T-helper 1 cell treated with Interleukin-12 subunit alpha and Interleukin-12 subunit beta and Interleukin-4 antibody, amounts not matched to agents 30 ng/mL and 1 ng/mL, for 36 hours (primary cell): ENCODE measurements at regions not wholly inside any gene's neighbourhood (a gene's known extent, or its start where the extent isn't known, plus 50 kb on each side); places are given as distances from the start of the nearest gene placed in this dataset.

Experiments used
- intact Hi-C: fragments of 100-400 bp; cut with micrococcal nuclease; formaldehyde crosslinking; loops from one replicate; pipeline ENCODE4 v1.15.1; 2024

DNA sequence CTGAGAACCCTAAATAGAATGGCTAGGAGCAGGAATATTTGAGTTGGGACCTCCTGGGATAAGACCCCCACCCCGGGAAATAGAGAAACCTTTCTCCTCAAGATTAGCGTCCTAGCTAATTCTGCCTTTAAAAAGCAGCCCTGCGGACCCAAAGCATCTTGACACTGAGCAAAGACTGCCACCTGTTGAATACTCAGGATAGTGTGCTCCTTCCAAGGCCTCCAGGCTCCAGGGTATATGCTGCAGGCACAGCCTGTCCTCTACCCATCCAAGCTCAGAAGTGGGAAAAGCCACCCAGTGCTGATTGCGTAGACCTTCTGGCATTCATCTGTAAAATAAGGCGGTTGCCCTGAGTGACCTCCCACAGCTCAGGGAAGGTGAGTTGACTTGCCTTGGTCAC lies 456.2 kb upstream of the DYNLRB2 start:
- intact Hi-C loops = loop anchor here (1.0 to 10.0 kb wide), 6 partner anchors 482 to 1581 kb away; no protein-coding TSS in a partner anchor

DNA sequence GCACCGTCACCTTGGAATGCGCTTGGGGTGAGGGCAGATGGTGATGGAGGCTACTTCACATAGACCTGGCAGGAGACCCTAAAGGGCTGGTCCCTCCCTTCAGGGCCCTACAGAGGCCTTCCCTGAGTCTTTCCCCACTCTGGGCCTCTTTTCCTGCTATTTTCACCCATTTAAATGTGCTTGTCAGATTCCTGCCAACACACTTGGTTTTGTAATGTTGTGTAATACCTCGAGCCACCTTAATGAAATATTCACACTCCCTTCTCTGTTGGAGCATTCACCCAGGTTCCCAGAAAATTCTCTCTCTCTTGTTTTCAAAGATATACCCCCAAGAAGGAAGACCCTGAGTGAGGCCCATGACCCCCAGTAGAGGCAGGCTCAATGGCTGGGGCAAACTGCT lies 456.6 kb upstream of the DYNLRB2 start:
- intact Hi-C loops = loop anchor here (1.0 to 10.0 kb wide), 6 partner anchors 482 to 1581 kb away; no protein-coding TSS in a partner anchor

DNA sequence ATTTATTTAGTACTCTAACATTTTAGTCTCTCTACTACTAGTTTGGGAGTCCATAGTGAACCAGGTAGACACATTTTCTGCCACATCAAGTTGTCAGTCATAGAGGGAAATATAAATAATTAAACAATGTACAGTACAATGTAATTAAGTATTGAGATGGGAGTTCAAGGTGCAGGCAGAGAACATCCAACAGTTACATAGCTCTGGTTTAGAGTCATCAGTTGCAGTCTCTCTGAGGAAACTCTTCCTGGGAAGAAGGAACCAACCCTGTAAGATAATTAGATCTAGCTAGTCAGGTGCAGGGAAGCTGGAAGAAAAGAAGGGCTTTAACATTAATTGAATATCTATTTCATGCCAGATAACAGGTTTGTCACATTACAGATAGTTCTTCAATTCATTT lies 457.9 kb upstream of the DYNLRB2 start:
- intact Hi-C loops = loop anchor here (10.0 kb wide), 3 partner anchors 668 to 1038 kb away; no protein-coding TSS in a partner anchor

DNA sequence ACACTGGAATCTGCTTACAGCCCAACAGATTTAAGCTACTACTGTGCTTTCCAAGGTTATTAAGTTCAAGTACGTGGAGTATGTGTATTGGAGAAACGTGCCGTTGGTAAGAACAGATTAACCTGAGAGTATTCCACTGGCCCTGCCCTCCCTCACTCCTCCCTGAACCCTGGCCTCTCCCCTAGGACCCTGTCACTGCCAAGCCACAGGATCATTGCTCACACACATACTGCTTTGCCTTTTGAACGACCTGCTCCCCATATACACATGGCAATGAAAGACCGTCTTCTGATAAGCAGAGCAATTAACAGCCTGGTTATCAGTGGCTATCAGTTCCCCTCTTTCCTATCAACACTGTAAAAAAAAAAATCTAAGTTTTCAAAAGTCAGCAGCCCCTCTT lies 458.9 kb upstream of the DYNLRB2 start:
- intact Hi-C loops = loop anchor here (10.0 kb wide), 3 partner anchors 667 to 1037 kb away; no protein-coding TSS in a partner anchor

DNA sequence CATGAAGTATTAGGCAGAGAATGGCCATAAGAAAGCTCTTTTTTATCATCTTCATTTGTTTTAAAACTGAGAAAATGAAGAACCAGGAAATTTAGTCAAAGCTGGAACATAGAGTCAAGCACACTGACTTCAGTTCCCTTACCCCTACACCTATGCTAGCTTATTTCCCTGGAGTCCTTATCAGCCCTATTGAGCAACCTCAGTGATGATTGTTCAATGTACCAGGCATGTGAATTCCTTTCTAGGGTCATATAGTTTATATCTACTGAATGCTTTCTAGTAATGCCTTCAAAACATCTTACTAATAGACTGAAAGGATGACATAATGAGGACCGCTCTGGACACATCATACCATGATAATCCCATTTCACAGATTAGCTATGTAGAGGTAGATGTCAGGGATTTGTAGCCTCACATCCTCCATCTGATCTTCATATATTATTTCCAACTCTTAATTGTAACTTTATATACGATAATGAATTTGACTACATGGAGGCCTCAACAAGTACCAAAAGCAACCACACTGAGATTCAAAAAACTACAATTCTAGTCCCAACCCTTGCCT lies 460.4 kb upstream of the DYNLRB2 start:
- intact Hi-C loops = loop anchor here (10.0 kb wide), 3 partner anchors 666 to 1036 kb away; no protein-coding TSS in a partner anchor

DNA sequence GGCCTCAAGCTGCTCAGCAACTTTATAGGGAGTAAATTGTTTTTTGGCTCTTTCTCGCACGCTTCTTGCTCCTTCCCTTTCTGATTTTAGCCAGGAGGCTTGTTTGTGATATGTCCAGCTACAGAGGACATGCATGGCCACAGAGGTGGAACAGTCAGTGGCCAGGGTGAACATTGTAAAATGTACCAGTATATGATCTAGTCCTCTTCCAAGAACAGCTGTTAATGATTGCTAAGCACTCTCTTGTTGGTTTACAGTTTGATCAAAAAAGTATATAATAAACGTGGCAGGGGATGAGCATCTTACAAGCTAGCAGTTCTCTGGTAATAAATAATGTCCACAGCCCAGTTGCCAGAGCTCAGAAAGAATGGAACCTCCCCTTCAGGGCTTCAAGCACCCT lies 461.7 kb upstream of the DYNLRB2 start:
- intact Hi-C loops = no loop called here

DNA sequence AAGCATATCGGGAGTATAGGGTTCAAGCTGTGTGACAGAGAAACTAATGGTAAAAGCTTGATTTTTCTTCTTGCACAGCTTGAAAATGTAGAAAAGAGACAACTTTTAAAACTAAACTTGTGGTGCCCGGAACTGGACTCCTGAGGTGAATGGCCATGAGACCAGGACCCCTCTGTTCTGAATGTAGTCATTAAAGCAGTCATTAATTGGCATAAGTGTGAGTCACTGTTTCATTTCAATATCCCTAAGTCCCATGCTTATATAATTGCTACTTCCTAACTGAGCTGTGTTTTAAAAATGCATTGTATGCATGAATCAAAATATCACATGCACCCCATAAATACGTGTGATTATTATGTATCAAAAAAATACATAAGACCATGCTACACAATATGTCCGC lies 463.1 kb upstream of the DYNLRB2 start:
- intact Hi-C loops = no loop called here

DNA sequence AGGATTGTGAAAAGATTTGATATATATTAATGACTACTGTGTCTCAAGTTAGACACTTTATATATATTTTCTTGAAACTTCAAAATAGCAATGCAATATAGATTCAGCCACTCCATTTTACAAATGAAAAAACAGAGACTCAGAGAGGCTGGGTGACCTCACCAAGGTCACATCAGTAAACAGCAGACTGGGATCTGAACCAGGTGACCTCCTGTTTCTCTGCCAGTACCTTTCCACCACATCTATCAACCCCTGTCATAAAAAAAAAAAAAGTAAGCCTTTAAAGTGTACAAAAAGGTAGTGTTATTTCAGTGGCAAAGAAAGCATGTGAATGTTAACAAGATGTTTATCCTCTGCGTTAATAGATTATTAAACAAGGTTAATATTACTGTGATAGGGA lies 466.5 kb upstream of the DYNLRB2 start:
- intact Hi-C loops = no loop called here

DNA sequence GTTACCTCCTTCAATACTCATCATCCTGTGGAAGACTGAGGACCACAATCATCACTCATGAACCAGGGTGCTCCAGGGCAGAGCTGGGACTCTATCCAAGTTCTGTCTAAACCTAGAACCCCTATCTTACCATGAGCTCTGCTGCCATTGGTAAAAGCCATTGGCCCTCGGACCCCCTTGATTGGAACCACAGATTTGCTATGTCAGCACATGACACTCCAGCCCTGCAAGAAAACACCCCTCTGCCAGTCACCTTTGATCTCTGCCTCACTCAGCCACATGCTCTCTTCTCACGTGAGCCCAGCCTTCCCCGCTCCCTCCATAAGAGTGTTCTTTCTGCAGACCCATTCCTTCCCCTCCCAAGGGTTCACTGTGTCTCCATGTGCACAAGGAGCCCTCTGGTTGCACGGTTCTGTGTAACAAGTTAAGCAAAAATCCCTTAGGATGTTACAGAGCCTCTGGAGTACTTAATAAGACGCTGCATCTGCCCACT lies 468.8 kb upstream of the DYNLRB2 start:
- intact Hi-C loops = no loop called here

DNA sequence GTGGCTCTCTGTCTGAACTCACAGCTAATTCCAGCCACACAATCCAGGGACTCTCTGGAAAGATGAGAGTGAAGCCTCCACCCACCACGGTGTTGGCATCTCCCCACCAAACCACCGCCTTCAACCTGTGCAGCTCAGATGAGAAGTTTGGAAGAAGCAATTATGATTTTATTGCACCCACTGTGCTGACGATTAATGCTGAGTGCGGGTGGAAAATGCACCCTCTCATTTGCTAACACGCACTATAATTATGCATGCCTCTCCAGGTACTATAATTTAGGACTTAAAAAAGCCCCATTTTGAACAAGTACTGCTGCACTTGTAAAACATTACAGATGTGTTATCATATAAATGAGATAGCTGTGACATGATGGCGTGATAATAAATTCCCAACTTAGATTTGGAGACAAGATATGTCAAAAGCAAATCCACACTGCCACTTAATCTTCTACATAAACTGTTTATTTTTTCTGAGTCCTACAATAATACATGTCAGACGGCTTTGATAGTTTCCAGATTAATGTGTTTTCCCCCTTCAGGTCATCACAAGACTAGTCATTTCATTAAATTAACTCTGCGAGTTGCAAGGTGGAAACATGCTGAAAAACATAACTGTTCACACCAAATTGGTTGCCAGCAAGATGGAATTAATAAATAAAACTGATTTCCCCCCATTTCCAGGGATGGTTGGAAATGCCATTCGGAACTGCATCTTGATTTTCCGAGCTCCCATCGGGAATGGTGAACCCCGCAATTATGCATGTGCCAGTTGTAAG lies 466.5 kb upstream of the MAF start:
- intact Hi-C loops = no loop called here

DNA sequence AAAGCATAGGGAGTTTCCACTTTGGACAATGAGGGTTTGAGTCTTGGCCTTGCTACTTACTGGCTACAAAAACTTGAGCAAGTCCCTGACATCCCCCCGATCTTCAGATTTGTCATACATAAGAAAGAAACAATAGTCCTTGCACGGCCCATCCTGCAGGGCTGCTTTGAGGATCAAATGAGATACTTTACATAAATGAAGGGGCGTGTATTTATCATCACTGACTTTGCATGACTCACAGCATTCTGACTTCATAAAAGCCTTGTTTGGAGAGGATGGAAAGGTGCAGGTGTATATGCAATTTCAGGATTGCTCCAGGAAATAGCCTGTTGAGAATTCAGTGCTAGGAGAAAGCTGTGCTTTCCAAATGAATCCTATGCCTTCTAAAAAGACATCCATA lies 465.0 kb upstream of the MAF start:
- intact Hi-C loops = no loop called here

DNA sequence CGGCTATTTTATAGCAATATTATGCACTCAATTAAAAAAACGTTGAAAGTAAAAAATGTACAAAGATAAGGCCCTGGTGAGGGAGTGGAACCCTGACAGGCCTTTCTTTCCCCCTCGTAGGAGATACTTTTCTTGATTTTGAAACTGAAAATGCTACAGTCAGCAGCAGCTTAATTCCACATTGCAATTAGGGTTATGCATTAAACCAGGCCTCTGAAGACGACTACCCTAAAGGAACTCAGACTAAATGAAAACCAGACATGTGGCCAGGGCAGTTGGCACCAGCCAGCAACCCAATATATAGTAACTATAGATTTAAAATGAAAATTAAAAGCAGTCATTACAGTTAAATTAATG lies 463.2 kb upstream of the MAF start:
- intact Hi-C loops = no loop called here

DNA sequence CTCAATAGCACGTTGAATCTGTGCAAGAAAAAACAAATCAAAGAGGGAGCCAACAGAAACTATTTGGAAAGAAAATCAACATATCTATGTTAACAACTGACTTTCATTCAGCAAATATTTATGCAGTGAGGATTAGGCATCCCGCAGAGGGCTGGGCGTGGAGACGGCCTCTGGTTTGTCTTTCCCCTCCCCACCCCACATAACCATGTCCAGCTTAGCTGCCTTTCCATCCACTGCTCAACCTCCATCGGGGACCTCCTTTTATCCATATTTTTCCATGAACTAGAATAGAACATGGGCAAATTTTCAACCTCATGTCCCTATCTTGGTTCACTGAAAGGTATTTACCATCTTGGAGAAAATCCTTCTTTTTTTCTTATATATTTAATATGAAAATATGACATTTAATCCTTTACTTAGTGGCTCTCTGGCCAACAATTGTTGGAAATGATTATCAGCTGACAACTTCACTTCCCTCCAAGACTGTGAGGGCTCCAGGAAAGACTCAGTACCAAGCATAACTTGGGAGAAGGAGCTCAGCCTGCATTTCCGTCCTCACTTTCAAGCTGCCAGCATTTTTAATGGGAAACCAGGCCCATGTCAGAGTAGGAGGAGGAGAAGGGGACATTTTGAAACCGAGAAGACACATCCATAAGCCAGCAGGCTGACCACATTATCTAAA lies 462.6 kb upstream of the MAF start:
- intact Hi-C loops = no loop called here

DNA sequence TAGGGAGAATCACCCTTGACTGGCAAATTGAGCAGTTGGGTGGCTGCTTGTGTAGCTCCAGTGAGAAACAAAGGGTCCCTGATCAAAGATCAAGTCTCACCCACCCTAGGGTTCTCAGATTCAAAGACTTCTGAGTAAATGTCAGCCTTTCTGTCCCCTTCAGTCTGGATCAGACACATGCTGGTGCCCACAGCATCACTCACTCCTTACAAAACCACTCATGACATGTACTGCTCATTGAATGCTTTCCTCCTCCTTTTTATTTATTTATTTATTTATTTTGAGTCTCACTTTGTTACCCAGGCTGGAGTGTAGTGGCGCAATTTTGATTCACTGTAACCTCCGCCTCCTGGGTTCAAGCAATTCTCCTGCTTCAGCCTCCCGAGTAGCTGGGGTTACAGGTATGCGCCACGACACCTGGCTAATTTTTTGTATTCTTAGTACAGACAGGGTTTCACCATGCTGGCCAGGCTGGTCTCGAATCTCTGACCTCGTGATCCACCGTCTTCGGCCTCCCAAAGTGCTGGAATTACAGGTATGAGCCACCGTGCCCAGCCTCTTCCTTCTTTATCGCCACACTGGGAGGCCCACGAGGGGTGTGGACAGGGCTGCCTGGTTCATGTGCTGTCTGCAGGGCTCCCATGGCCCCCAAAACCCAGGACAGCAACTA lies 462.0 kb upstream of the MAF start:
- intact Hi-C loops = no loop called here

DNA sequence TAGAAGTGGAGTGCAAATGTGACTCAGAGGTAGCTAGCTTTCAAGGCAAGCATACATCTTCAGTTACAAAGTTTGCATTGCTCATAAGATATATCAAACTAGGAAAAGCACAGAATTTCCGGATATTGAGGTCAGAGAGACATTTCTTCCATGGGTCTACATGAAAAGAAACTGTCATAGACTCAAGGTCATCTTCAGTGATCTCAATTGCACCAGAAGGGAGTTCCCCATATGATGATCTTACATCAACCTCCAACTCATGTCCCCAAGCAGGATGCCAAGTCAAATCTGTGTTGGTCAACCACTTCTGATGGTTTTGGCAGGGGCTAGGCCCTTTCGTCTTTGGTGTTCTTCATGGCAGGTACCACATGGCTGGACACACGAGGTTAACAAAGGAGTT lies 459.9 kb upstream of the MAF start:
- intact Hi-C loops = no loop called here

DNA sequence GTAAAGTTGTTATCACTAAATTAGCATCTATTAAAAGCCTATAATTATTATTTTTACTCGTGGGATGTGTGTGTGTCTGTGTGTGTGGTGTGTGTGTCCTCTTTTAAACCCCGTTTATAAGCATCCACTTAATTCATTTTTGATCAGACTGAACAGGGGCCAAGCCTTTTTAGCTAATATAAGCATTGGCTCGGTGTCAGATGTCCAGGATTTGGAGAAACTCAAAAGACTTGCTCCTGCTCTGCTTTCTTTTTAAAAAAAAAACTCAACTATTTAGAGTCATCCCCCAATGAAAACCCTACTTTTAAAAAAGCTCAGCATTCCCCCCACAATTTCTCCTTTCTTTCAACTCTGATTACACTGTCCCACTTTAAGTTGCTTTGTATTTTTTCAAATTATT lies 459.3 kb upstream of the MAF start:
- intact Hi-C loops = no loop called here

DNA sequence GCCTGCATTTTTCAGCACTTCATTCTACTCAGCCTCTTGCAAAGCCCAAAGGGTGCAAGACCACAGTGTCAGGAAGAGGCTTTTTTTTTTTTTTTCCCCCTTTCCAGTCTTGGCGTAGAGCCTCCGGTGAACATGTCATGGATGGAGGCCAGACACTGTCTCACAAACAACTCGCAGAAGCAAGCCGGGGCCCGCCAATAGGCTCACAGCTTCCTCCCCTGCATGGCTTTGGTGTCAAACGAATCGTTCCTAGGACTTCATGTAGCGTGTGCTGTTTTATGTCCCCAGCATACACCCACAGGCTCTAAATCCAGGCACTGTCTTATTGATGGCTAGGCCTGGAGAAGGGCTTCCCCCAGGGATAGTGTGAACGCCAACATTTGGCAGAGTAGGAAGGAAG lies 457.7 kb upstream of the MAF start:
- intact Hi-C loops = no loop called here

DNA sequence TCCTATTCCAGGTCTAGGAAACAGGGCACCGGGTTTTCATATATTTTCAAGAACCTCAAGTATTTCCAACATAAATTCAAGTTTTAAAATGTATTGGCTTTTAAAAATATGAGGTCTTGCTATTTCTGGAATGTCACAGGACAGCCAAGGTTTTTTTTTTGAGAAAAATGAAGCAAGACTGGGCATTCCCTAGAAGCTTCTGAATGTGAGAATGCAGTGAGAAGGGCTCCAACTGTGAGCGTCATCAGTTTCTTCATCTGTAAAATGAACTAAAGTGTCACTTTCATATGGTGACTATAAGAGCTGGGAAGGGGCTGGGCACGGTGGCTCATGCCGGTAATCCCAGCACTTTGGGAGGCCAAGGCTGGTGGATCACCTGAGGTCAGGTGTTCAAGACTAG lies 455.8 kb upstream of the MAF start:
- intact Hi-C loops = no loop called here

DNA sequence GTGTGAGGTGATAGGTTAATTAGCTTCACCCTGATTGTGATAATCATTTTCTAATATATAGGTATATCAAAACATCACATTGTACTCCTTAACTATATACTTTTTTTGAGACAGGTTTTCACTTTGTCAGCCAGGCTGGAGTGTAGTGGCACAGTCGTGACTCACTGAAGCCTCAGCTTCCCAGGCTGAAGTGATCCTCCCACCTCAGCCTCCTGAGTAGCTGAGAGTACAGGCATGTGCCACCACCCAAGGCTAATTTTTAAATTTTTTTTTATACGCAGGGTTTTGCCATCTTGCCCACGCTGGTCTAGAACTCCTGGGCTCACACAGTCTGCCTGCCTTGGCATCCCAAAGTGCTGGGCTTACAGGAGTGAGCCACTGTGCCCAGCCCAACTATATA lies 455.3 kb upstream of the MAF start:
- intact Hi-C loops = no loop called here

DNA sequence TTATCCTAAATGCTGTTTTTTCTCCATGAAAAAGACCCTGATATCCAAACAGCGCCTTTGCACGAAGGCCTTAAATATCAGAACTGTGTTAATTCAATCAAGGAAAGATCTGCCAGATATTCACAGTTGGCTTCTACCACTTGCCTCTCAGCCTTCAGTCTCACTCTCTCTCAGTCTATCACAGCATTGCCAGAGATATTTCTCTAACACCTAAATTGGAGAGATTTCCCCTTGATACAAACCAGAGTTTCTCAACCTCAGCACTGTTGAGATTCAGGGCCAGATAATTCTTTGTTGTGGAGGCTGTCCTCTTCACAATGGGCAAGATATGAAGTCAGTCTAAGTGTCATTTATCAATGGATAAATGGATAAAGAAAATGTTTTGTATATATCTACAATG lies 454.1 kb upstream of the MAF start:
- intact Hi-C loops = no loop called here

DNA sequence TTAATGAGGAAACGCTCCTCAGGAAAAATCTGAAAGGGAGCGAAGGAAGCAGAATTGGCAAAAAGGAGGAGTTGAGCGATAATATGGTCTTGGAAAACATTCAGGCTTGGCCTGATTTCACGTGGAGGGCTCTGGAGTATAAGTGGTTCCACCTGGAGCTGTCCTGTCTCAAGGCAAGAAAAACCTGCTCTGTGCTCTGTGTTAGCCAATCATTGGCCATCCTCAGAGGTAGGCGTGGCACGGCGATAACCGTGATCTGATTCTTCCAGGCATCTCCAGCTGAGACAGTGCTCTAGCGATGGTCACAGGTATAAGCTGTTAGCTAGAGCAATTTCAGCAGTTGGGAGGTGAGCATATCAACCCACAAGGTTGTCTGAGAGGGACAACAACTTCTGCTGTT lies 450.5 kb upstream of the MAF start:
- intact Hi-C loops = no loop called here

DNA sequence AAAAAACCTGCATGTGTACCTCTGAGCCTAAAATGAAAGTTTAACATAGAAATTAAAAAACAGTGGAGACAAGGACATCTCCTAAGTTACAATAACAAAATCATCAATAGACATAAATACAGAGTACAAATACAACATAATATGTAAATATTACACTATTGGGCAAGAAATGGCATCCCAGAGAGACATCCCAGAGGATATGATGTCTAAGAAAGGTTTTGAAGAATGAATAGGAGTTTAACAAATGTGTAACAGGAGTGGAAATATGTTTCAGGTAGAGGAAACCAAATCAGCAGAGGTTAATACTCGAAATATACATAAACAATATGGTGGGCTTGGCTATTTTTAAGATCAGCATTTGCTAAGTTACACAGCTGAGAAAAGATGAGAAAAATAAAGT lies 447.7 kb upstream of the MAF start:
- intact Hi-C loops = no loop called here
